ENCODE measurements at regions not wholly inside any gene's neighbourhood (a gene's known extent, or its start where the extent isn't known, plus 50 kb on each side); places are given as distances from the start of the nearest gene placed in this dataset.

GRCh38 chr18:27250471-27250870 lies 65.4 kb upstream of the CHST9 start:
- no peak for FAIRE-seq

- no peak for FAIRE-seq
Observed at GRCh38 chr18:27249933-27250332, 64.8 kb upstream of the CHST9 start.

DNA sequence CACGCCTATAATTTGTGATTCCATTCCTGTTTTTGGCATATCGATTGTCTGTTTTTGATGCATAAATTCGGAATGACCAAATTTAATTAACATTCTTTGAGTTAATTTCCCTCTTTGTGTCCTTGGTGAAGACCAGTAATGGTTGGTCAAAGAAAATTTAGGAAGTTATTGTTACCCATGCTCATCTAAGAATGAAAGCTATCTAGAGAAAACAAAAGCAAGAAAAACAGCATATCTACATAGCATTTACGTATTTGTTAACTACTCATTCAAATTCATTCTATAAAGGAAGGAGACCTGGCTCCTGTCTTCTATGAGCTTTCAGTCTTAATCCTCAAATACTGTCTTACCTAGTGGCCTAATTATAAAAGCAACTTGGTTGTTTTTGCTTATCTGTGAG lies 59.2 kb upstream of the CHST9 start:
- no peak for FAIRE-seq

DNA sequence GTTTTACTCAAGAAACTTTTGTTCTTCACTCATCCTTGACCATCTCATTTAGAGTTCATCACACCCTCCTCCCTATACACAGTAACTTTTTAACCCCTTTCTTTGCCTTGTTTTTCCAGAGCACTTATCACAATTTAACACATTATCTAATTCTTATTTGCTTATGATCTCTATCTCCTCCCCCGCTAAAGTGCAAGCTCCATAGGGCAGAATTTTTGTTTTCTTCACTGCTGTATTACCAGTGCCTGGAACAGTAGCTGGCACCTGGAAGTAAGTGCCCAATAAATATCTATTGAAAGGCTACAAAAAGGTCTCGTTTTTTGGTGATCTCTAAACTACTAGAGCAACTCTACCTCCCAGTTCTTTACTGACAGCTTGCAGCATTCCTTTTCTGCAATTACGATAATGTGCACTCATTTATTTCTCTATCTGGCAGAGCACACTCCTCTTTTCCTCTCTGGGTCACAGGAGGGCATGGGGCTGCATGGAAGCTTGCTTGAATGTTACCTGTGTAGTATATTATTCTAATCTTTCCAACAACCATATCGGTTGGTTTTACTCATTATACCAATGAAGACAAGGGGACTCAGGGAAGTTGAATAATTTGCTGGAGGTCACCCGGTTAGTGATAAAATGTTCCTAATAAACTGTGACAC lies 57.4 kb upstream of the CHST9 start:
- FAIRE-seq = no peak

DNA sequence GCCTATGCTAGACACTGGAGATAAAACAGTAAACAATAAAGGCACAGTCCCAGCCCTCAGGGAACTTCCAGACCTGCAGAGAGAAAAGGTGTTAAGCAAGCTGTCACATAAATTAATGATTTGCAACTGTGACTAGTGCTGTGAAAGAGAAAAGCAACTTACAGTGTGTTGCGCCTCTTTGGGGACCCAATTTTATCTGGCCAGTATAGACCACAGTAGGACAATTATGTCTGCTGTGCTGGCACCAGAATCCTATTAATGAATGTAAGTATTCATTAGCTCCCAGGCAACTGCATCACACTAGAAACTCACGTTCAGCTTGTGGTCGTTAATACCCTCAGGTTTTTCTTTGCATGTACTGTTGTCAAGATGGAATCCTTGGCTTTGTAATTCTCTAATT lies 55.3 kb upstream of the CHST9 start:
- FAIRE-seq = no peak

DNA sequence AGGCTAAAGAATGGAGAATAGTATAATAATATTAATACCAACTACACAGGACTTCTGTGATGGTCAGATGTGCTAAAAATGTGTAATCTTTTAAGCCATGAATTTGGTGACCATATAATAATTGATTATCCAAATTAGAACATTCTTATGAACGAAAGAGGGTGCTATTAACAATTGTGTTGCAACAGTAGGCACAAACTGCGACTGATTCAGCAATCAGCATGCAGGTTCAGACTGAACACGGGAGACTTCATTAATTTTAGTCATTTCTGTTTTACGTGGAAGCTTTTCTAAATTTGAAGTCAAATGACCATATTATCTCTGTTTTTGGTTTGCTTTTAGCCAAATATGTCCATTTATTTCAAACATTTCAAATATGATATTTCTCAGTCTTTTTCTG lies 54.6 kb upstream of the CHST9 start:
- no peak for FAIRE-seq

DNA sequence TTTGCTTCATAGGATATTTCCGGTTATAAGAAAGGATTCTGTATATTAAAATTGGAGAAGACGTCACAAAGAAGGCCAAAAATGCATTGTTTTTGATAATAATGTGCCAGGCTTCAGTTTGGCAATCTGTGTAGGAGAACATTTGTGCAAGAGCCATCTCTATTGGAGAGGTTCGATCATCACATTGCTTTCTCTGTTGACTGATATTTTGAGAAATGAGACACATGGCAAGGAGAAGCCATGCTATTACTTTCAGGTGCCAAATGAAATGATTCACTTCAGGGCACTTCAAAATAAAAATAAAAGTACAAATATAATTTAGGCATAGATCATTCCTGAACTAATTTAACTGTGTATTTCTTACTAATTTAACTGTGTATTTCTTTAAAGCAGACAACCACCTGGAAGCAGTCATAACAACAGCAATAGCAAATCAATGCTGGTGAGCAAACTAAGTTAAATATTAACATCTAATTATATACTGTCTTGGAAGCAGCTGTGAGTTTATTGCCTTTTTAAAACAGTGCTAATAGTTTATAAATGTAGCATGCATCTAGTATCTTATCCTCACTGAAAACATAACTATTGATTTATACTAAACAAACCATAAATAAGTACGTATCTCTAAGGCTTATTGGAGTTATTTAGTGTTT lies 50.2 kb upstream of the CHST9 start:
- no peak for FAIRE-seq
